Medulla oblongata (tissue), 1 donor: ENCODE measurements at regions not wholly inside any gene's neighbourhood (a gene's known extent, or its start where the extent isn't known, plus 50 kb on each side); places are given as distances from the start of the nearest gene placed in this dataset.

Experiments used
- DNase-seq: peaks from one replicate; pipeline ENCODE4 v3.0.0-alpha.2; 2015; ENCODE audit errors: extremely low spot score

- no peak for DNase-seq
These were observed 173.4 kb downstream of the DAD1 start for GRCh38 chr14:22415605-22415959.

GRCh38 chr14:22414876-22415604, 174.0 kb downstream of the DAD1 start:
- no peak for DNase-seq

DNA sequence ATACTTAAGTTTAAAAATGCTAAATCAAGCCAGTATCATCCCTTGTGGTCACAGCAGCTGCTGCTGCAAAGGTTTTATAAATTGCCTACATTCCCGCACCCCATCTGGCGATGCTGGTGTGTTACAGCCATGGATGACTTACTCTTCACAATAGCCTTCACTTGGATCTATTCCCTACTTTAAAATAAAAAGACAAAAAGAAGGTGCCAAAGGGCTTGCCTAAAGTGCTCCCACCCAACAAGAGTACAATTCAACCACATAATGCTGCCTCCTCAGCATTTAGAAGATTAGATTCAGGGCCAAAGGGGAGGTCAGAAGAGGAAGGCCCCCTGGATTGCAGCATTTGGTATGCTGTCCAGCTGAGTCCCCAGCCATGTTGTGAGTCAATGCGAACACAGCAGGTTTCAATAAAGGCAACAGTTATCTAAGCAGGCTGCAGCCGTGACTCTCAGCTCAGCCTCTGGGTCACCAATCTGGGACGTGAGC, 176.1 kb downstream of the DAD1 start:
- DNase-seq = no peak

GRCh38 chr14:22411398-22412055, 177.5 kb downstream of the DAD1 start:
- no peak for DNase-seq

DNA sequence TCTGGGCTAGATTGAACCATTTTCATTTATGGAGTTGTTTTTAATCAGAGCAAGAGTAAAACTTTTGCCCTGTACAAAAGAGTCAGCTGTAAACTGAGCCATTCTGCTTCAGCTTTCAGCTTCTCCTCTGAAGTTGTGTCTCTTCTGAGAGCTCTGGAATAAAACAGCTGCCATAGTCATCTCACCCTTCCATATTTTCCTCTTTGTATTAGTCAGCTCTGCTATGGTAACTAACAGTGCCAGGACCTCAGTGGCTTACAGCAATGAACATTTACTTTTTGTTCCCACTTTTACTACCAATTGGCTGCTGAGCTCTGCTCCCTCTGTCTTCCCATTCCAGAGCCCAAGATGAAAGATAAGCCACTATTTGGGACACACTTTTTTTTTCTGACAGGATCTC, 178.5 kb downstream of the DAD1 start:
- DNase-seq = no peak

GRCh38 chr14:22409006-22409405, 180.0 kb downstream of the DAD1 start:
- no peak for DNase-seq

GRCh38 chr14:22408547-22408946, 180.5 kb downstream of the DAD1 start:
- no peak for DNase-seq

DNA sequence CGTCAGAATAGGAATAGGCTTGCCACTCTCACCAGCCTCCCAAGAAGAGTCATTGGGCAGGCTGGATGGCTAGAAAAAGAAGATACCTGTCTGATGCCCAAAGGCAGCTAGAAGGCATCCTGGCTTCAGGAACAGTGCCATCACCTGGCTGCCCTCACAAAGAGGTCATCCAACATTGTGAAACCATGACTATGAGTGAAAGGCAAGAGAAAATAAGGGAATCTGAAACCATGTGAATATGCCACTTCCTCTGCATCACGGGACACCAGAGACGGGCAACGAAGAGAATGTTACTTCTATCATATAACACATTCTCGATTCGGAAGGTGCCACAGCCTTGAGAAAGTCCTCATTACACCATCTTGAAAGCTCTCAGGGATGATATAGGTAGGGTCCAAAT, 182.0 kb downstream of the DAD1 start:
- DNase-seq = peak; percentile 57

GRCh38 chr14:22405201-22405600, 183.8 kb downstream of the DAD1 start:
- no peak for DNase-seq

DNA sequence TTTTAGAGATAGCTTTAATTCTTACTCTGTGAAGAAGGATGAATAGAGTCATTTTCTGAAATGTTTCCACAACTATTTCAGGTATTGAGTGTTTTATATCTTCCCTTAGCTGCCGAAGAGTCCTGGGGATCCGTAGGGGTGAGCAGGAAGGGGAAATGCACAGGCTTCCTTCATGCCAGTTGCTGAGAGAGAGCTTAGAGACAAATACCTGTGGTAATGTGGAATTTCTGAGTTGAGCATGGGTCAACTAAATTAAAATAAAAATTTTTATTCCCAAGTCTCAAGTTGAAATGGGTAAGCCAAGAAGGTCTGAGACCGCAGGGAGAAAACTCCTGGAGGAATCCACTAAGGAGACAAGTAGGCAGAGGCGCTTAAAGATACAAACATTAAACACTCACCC, 185.7 kb downstream of the DAD1 start:
- DNase-seq = no peak

DNA sequence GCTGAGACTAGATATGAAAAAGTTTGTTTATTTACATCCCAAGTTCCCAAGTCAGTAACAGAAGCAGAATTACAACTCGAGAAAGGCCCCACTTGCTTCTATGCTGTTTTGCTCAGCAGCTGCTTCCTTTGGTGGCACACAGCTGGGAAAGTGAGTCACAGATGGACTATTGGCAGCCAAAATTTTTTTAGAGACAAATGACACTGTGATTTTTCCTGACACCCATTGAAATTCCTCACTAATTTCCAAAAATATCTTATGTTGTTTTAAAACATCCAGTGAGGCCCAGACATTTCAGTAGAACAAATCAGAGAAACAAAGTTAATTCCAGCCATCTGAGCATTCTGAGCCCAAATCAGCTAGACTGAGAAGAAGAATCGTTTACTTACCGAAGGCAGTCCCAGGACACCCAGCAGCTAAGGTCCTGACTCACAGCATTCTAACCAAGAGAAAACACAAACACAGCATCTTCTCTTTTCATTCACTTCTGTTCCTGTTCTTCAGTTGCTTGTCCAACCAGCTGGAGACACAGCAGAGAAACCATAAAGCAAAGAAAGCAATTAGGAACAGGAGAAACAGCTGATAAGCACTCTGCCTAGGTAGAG, 188.3 kb downstream of the DAD1 start:
- DNase-seq = no peak

- DNase-seq = no peak
These were observed 189.2 kb downstream of the DAD1 start for GRCh38 chr14:22399776-22400175.

GRCh38 chr14:22397221-22397737, 191.7 kb downstream of the DAD1 start:
- no peak for DNase-seq

GRCh38 chr14:22395803-22396202, 193.2 kb downstream of the DAD1 start:
- no peak for DNase-seq

- DNase-seq = no peak
These were observed 194.4 kb downstream of the DAD1 start for GRCh38 chr14:22394616-22395015.

DNA sequence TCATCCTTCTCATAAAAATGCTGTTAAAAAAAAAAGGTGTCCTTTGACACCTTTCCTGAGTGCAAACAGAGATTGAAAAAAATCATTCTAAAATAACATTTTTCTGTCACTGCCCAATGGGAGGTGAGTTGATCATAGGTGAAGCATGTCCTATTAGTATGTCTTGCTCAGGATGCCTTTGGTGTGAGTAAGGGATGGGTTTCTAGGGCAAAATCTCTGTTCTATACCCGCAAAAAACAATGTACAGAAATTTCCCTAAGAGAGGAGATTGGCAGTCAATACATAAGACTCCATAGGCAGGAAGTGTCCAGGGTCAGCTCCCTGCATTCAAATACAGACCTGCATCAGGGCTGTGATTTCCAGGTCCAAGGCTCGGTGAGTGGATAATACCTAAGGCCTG, 195.2 kb downstream of the DAD1 start:
- no peak for DNase-seq

DNA sequence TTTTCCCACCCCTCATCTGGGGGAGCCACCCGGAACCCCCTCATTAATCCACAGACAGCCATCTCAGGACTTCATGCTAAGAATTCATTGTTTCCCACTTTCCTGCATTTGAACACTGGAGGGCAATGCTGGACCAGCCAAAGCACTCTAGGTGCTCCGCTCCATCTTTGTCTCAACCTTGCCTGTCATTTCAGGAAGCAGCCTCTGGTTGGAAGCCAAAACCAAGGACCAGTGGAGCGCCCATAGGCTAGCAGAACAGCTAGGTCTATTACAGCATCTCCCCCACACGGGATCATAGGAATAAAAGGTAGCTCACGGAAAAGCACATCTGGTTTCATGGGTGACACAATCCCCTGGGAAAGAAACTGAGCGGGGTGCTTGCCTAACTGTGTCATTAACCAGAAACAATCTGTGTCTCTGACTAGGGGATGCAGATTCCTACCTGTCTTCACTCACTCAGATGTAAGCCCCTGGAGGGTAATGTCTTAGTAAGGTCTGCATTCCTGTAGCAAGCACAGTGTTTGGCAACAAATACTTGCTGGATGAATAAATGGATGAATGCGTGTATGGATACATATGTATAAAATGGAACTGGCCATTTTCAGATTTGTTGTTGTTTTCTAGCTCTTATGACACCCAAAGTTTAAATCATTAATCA, 197.0 kb downstream of the DAD1 start:
- peak; percentile 86 for DNase-seq

GRCh38 chr14:22390824-22391461, 198.1 kb downstream of the DAD1 start:
- no peak for DNase-seq

DNA sequence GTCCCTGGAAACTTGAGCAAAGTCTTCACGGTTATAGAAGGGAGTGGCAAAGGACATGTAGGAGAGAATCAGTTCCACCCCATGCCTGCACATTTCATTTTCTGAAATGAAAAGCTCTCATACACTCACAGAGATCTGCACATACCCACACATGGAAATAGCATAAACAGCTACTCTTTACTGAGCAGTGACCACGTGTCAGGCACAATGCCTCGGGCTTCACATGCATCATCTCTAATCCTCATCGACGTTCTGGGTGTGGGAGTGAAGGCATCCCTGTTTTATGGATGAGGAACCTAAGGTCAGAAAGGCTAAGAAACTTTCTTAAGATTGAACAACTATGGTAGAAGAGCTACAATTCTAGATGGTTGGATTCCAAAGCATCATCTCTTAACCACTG, 198.8 kb downstream of the DAD1 start:
- DNase-seq = no peak

- peak; percentile 24 for DNase-seq
These were observed 200.1 kb downstream of the DAD1 start for GRCh38 chr14:22388669-22389595.

- DNase-seq = no peak
These were observed 201.2 kb downstream of the DAD1 start for GRCh38 chr14:22387776-22388241.
